Endothelial cell of umbilical vein (primary cell): ENCODE measurements at regions not wholly inside any gene's neighbourhood (a gene's known extent, or its start where the extent isn't known, plus 50 kb on each side); places are given as distances from the start of the nearest gene placed in this dataset.

Experiments used
- EZH2 ChIP-seq: IDR thresholded peaks from 2 replicates; pipeline ENCODE4 v1.6.1; 2012; ENCODE audit warnings: borderline replicate concordance, low read depth, mild to moderate bottlenecking, moderate library complexity, low read length, inconsistent platforms; ENCODE audit not compliant: severe bottlenecking
- MYC ChIP-seq: IDR thresholded peaks from one replicate; pipeline ENCODE4 v1.6.1; 2011; ENCODE audit warnings: mild to moderate bottlenecking, low read depth, low read length
- POLR2A ChIP-seq: IDR thresholded peaks from 2 replicates; pipeline ENCODE4 v1.6.1; 2012; ENCODE audit warnings: low read depth, mild to moderate bottlenecking, control low read depth, low read length
- POLR2AphosphoS5 ChIP-seq: IDR thresholded peaks from 2 replicates; pipeline ENCODE4 v1.6.1; 2012; ENCODE audit warnings: low read depth, mild to moderate bottlenecking, control low read depth, low read length, moderate library complexity; ENCODE audit not compliant: insufficient read depth
- TF ChIP-seq, protein P1 (sequence below), 2 donors: IDR thresholded peaks; 1 replicate in 1 of 2; 2 replicates in 1 of 2; pipeline ENCODE4 v1.5.1; 2011; ENCODE audit warnings: low read length in 2 of 2, mild to moderate bottlenecking in 2 of 2, moderate library complexity in 2 of 2, control low read depth in 1 of 2, inconsistent platforms in 1 of 2, low read depth in 1 of 2; ENCODE audit not compliant: insufficient read depth in 1 of 2; ENCODE audit errors: extremely low read depth in 1 of 2

DNA sequence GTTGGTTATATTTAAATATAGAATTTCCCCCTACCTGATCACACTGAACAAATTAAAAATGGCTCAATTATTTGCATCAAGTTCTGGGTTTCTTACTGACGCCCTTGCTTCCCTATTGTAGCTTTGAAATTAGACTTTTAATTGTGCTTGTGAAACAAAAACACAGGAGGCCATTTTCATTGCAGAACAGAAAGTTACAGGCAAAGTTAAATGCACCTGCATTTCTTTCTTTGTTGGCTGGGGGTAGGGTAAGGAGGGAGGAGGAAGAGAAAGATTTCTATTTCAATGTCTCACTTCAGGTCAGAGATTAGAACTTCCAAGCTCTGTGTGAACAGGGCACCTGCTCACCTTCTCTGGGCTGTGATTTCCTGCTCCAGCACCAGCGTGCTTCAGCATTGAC is 199.6 kb downstream of the BCL11A start:
- TF ChIP-seq, protein P1, sequence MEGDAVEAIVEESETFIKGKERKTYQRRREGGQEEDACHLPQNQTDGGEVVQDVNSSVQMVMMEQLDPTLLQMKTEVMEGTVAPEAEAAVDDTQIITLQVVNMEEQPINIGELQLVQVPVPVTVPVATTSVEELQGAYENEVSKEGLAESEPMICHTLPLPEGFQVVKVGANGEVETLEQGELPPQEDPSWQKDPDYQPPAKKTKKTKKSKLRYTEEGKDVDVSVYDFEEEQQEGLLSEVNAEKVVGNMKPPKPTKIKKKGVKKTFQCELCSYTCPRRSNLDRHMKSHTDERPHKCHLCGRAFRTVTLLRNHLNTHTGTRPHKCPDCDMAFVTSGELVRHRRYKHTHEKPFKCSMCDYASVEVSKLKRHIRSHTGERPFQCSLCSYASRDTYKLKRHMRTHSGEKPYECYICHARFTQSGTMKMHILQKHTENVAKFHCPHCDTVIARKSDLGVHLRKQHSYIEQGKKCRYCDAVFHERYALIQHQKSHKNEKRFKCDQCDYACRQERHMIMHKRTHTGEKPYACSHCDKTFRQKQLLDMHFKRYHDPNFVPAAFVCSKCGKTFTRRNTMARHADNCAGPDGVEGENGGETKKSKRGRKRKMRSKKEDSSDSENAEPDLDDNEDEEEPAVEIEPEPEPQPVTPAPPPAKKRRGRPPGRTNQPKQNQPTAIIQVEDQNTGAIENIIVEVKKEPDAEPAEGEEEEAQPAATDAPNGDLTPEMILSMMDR (IDR thresholded peaks at IDR 0.05; ENCODE audit: extremely low read depth in 1 of 2, insufficient read depth in 1 of 2, low read depth in 1 of 2, low read length in 2 of 2), result no peak
- TF ChIP-seq EZH2 (no peak), POLR2A (no peak), MYC (no peak), POLR2AphosphoS5 (no peak)
